ENCODE measurements at regions not wholly inside any gene's neighbourhood (a gene's known extent, or its start where the extent isn't known, plus 50 kb on each side); places are given as distances from the start of the nearest gene placed in this dataset.

DNA sequence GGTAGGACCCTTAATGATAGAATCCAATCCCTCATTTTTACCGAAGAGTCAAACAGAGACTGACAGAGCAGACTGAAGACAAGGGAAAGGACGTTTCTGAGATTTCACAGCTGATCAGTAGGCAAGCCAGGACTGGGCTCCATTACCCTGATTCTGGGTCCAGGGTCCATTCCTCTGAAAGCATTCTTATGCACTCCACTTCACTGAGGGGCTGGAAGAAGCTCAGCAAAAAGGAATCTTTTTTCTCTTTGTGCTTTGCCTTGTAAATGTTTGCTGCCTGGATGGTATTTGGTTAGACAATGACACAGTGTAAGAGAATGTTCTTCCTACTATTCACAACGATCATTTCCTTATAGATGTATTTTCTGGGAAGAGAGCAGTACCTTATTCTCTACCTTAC is 331.3 kb upstream of the PROX1 start:
- no peak for FAIRE-seq

DNA sequence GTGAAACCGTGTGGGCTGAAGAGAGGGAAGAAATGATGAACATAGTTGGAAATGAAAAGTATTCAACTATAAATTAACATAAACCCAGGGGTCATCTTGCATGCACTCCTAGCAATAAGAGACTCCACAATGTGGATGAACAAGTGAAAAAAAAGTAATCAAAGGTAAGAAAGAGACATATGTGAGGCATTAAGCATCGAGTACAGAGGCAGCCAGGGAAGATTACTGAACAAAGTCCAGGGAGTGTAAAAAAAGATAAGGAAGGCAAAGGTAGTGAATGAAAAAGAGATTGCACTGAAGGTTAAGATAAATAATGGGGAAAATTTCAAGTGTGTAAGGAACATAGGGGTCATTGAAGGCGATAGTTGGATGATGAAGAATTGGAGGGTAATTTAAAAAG is 330.8 kb upstream of the PROX1 start:
- no peak for FAIRE-seq

DNA sequence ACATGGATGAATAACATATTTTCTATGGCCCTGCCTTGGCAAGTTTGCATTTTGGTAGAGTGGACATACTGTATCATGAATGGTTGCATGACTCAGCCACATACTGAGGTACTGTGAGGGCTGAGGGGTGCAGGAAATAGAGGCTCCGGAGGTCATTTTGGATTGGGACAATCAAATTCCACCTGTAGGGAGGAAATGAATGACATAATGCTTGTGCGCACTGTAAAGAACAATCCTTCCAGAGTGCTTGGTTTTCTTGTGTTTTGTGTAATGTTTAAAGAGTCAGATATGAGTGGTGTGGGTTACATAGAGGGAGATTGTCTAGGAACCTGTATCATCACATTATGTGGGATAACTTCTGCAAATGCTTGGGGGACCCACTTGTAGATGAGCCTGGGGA is 329.9 kb upstream of the PROX1 start:
- no peak for FAIRE-seq

GRCh38 chr1:213658457-213658856 is 329.3 kb upstream of the PROX1 start:
- no peak for FAIRE-seq

- FAIRE-seq: no peak
Measured at GRCh38 chr1:213659580-213660547, 327.9 kb upstream of the PROX1 start.

DNA sequence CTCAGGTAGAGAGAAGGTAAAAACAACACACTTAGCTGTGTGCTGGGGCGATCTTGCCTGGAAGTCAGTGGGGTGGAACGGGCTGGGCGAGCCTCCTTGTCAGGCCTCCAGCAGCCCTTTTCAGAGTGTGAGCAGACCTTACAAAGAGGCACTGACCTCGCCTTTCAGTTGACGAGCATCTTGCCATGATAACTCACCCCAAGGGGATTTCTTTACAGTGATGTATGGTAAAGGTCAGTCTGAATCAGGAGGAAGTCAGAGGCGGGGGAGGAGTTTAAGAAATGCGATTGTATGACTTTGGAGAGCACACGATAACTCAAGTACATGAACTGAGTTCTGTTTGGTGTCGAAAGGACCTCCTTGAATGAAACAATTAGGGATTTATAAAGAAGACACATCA is 326.5 kb upstream of the PROX1 start:
- no peak for FAIRE-seq

- no peak for FAIRE-seq
Measured at GRCh38 chr1:213666113-213666512, 321.7 kb upstream of the PROX1 start.

DNA sequence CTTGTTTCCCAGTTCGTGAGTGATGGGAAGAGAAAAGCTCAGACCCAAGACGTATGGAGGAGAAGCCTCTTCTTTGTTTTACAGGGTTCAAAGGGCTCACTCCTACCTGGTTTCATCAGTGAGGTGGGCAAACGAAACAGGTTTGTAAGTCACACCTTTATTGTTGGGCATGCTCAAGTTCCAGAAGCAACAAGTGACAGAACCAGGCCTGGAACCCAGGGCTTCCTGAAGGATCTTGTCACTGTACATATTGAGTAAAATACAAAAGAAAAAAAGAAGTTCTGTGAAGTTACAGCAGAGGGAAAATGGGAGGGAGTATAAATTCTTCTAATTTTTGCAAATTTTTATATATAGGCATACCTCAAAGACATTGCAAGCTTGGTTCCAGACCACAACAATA is 320.9 kb upstream of the PROX1 start:
- FAIRE-seq: no peak

DNA sequence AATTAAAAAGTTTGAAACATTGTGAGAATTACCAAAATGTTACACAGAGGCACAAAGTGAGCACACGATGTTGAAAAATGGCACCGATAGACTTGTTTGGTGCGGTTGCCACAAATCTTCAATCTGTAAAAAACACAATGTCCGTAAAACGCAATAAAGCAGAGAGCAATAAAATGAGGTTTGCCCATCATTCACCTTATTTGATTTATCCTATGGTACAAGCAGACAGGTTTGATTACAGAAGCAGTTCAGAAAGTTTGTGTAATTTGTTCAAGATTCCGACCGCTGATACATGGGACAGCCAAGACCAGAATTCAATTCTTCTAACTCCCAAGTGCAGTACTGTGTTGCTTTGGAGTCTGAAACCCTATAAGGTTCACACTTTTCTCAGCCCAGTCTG is 318.3 kb upstream of the PROX1 start:
- no peak for FAIRE-seq

- FAIRE-seq: no peak
Measured at GRCh38 chr1:213669964-213670691, 317.6 kb upstream of the PROX1 start.

- FAIRE-seq: no peak
Measured at GRCh38 chr1:213670692-213671023, 317.1 kb upstream of the PROX1 start.

- no peak for FAIRE-seq
Measured at GRCh38 chr1:213675043-213675442, 312.7 kb upstream of the PROX1 start.

- FAIRE-seq: no peak
Measured at GRCh38 chr1:213676736-213677135, 311.0 kb upstream of the PROX1 start.

DNA sequence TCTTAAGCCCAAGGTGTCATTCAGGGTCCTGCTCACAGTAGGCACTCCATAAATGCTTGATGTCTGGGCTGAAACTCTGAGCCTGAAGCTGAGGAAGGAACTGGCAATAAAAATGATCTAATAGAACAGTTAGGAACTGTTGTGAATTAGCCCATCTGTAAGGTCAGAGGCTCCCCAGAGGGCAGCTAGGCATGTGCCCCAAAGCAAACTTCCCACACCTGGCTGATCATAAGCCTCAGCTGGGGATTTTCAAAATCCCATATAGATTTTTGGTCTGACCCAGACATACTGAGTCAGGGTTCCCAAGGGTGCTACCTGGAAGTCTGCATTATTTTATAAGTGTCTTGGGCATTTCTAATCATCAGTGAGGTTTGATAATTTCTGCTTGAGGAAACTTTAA is 309.4 kb upstream of the PROX1 start:
- FAIRE-seq: no peak

DNA sequence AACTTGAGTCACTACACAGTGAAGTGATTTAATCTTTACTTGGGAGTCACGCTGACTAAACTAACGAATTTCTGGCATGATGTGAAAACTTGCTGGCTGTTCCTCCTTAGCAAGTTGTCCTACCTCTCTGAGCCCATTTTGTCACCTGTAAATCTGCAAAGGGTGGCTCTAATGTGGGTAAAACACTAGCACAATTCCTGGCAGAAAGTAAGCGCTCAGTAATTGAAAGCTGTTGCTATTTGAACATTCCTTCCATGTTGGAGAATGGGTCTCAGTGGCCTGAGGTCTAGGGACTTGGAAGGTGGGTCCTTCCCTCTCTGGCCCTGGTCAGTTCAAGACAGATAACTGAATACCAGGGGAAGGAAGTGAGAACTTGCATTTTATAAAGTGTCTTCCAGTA is 309.0 kb upstream of the PROX1 start:
- no peak for FAIRE-seq

DNA sequence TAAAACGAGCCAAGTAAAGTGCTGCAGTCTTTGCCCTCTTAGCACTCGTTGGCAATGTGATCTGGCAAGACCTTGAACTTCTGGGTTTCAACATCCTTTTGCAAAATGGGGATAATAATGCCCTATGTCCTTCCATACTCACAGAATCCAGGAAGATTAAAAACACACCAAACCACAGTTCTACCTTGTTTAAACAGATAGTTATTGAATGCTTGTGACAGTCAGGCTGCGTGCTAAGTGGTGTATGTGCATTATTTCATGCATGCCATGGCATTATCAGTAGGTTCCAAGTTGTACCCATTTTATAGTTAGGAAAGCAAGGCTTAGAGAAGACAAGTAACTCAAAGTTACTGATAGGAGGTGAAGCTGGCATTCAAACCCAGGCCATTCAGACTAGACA is 308.6 kb upstream of the PROX1 start:
- no peak for FAIRE-seq

DNA sequence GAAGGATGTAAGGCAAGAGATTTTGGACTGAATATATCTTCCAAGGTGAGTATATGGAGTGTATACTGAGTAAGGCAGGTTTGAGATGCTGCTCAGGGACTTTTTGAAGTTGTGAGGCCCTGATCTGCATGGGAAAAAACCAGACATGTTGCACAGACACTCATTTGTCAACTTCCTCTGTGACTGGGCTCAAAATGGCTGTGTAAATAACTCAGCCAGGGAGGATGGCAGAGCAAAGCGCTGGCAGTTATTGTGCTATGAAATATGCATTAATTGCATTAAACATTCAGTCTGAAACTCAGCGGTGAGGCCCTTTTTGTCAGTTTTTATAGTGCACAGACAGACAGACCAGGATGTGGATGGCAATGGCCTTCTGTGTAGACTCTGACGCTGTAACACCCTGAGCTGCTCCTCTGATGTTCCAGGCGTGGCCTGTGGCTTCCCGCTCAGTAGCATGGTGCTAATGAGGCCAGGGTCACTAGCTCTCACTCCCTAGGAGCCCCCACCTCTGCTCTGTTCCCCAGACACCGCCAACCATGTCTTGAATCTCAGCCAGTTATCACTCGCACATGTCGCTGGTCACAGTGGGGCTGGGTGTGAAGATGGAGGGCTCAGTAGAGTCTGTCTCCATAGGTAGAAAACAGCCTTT is 307.0 kb upstream of the PROX1 start:
- FAIRE-seq: no peak

DNA sequence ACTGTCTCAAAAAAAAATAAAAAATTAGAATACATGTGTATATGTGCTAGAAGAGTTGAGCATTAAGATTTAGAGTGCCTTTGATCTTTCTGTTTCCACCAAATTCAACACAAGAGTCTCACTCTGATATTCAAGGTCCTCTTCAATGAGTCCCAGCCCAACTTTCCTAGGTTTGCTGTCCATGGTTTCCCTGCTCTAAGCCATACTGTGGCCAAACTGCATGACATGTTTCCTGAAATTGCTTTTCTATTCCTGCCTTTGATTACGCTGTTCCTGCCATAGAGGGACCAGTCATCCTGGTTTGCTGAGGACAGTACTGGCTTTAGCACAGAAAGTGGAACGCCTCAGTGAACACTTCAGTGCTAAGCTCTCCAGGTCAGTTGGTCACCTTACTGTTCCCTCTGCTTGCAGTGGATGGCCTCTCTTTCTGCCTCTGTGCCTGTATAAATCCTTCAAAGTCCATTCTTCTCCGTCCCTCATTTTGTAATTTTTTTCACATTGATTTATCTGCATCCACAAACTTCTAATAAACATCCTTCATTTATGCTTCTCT is 305.9 kb upstream of the PROX1 start:
- FAIRE-seq: no peak

DNA sequence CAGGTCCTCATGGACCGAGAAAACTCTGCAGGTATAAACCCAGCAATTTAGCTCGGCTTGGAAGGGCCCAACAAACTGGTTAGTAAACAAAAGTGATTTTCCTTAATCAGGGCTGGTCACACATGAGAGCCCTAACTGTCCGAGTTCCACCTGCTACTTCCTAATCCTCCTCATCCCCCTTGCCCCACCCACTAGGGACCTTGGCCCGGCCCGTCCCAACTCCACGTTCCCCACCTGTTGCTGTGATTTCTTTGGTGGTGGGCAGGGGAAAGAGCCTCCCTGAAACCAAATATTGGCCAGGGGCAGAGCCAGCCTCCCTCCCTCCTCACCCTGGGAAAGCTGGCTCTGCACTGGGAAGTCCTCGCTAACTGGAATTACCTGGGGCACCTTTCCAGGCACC is 304.2 kb upstream of the PROX1 start:
- no peak for FAIRE-seq

- FAIRE-seq: no peak
Measured at GRCh38 chr1:213684454-213684853, 303.3 kb upstream of the PROX1 start.

DNA sequence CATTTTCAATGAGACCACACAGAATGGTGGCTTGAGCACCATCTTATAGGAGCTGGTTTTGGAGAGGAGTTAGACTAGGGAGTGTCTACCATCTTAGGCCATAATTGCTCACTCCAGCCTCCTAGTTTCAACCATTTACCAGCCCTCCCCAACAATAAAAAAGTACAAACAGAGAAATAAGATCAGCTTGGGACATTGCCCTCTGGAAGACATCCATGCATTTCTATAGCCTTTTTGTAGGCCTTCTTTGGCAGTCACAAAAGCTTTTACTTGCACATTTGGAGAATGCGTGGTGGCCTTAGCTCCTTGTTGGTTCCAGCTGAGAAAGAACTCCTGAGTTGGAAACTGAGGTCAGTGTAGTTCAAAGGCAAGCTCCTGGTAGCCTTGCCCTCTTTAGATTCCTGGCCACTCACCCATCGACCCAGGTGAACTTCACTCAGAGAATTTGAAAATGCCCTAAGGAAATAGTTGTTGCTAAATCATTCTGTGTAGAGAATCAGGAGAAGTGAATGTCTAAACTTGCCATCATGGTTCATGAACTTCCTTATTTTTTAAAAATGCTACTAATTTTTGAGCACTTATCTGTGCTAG is 301.7 kb upstream of the PROX1 start:
- no peak for FAIRE-seq

- FAIRE-seq: no peak
Measured at GRCh38 chr1:213686983-213687382, 300.8 kb upstream of the PROX1 start.

DNA sequence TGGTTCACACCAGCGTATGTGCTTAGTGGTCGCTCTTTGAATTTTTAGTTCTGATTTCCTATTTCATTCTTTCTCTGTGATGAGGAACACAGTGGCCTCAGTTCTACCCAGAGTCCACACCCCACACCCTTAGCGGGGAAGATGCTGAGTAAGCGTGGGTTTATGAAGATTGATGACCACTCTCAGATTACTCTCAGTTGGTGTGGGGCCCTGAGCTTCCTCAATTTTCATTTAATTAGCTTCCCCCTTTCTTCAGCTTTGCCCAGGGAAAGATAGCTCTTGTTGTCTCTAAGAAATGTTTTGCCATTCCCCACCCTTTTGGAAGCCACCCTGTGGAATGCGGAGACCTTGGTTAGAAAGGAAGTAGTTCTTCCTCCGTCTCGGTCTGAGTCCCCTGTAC is 299.9 kb upstream of the PROX1 start:
- FAIRE-seq: no peak

Data from TTC549 (cell line).